Chondrocyte (in vitro differentiated cells): ENCODE measurements at regions not wholly inside any gene's neighbourhood (a gene's known extent, or its start where the extent isn't known, plus 50 kb on each side); places are given as distances from the start of the nearest gene placed in this dataset.
"Not testable (repeated sequence)": the region's sequence is repeated elsewhere in the genome, so short reads cannot be mapped to it uniquely, and the experiment has no call there.

Experiments used
- DNase-seq: peaks from one replicate; pipeline ENCODE4 v3.0.0; 2021; ENCODE audit warnings: mixed read lengths, low spot score
- H3K27ac Mint-ChIP-seq: one replicate; pipeline ENCODE4 v1.8.0; 2021; ENCODE audit warnings: mild to moderate bottlenecking, moderate library complexity, mixed read lengths; ENCODE audit not compliant: unreplicated experiment
- H3K27me3 Mint-ChIP-seq: 2 replicates; pipeline ENCODE4 v1.8.0; 2021; ENCODE audit warnings: low read depth, mixed read lengths
- H3K36me3 Mint-ChIP-seq: 2 replicates; pipeline ENCODE4 v1.8.0; 2021; ENCODE audit warnings: low read depth, mixed read lengths
- H3K4me1 Mint-ChIP-seq: 2 replicates; pipeline ENCODE4 v1.8.0; 2021; ENCODE audit warnings: low read depth, mild to moderate bottlenecking, mixed read lengths
- H3K4me3 Mint-ChIP-seq: one replicate; pipeline ENCODE4 v1.8.0; 2021; ENCODE audit warnings: mild to moderate bottlenecking, moderate library complexity, mixed read lengths; ENCODE audit not compliant: unreplicated experiment
- H3K9me3 Mint-ChIP-seq: 2 replicates; pipeline ENCODE4 v1.8.0; 2021; ENCODE audit warnings: low read depth, mixed read lengths
- TF ChIP-seq, protein P1 (sequence below): fragments of 200-600 bp; sonication (generic); IDR thresholded peaks from 2 replicates; pipeline ENCODE4 v1.5.0; 2021; ENCODE audit warnings: antibody characterized with exemption, mild to moderate bottlenecking, moderate library complexity

GRCh38 chr1:68917456-68917855 is 420.6 kb upstream of the DEPDC1 start:
- no peaks in the 10 kb centered on the region for H3K9me3 Mint-ChIP-seq
- no peaks in the 10 kb centered on the region for H3K27me3 Mint-ChIP-seq
- H3K4me3 Mint-ChIP-seq = no peak overlapping the region
- no peaks in the 10 kb centered on the region for H3K36me3 Mint-ChIP-seq
- H3K4me1 Mint-ChIP-seq = no peaks in the 10 kb centered on the region
- no peak overlapping the region for H3K27ac Mint-ChIP-seq
- no peak for DNase-seq
- TF ChIP-seq, protein P1, sequence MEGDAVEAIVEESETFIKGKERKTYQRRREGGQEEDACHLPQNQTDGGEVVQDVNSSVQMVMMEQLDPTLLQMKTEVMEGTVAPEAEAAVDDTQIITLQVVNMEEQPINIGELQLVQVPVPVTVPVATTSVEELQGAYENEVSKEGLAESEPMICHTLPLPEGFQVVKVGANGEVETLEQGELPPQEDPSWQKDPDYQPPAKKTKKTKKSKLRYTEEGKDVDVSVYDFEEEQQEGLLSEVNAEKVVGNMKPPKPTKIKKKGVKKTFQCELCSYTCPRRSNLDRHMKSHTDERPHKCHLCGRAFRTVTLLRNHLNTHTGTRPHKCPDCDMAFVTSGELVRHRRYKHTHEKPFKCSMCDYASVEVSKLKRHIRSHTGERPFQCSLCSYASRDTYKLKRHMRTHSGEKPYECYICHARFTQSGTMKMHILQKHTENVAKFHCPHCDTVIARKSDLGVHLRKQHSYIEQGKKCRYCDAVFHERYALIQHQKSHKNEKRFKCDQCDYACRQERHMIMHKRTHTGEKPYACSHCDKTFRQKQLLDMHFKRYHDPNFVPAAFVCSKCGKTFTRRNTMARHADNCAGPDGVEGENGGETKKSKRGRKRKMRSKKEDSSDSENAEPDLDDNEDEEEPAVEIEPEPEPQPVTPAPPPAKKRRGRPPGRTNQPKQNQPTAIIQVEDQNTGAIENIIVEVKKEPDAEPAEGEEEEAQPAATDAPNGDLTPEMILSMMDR = no peak

DNA sequence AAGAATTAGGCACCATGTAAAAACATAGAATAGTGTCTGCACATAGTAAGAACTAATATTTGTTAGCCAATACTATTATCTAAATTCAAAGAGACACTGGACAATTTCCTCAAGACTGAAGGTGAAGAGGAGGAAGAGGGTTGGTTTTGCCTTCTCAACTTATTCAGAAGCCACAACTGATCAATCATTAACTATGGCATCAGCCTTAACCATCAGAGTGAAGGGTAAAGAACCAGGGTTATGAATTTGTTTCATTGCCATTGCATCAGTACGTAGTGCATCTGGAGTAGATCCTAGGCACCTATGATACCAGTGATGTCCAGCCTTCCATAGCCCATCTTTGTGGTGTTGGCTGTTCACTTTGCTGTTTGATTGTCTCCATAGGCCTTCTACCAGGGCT is 421.7 kb upstream of the DEPDC1 start:
- DNase-seq = no peak
- no peaks in the 10 kb centered on the region for H3K27me3 Mint-ChIP-seq
- TF ChIP-seq, protein P1 = no peak
- H3K4me1 Mint-ChIP-seq = no peaks in the 10 kb centered on the region
- no peaks in the 10 kb centered on the region for H3K9me3 Mint-ChIP-seq
- no peaks in the 10 kb centered on the region for H3K36me3 Mint-ChIP-seq
- no peak overlapping the region for H3K4me3 Mint-ChIP-seq
- no peak overlapping the region for H3K27ac Mint-ChIP-seq

DNA sequence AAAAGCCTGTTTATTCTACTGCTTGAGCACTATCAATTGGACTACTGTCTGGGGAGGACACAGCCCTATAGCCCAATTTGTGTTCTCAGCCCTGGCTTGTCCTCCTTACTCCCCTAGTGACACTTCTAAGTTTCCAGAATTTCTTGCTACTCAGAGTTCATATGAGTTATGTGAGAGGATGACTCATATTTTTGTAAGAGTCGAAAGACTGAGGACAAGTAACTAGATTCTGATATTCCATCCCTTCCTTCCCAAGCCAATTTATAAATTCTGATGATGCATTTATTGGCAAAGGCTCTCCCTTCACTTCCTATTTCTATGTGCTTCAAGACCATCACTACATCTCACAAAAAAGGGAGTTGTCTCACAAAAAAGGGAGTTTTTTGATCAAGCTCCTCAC is 422.2 kb upstream of the DEPDC1 start:
- Mint-ChIP-seq H3K4me3 (no peak overlapping the region), H3K9me3 (no peaks in the 10 kb centered on the region), H3K27me3 (no peaks in the 10 kb centered on the region), H3K27ac (no peak overlapping the region), H3K4me1 (no peaks in the 10 kb centered on the region), H3K36me3 (no peaks in the 10 kb centered on the region)
- TF ChIP-seq, protein P1 = no peak
- no peak for DNase-seq

GRCh38 chr1:68923475-68924088 is 426.7 kb upstream of the DEPDC1 start:
- H3K27me3 Mint-ChIP-seq, H3K27ac Mint-ChIP-seq, DNase-seq, H3K4me3 Mint-ChIP-seq, H3K4me1 Mint-ChIP-seq, H3K36me3 Mint-ChIP-seq, H3K9me3 Mint-ChIP-seq: not testable (repeated sequence)

- Mint-ChIP-seq H3K36me3 (no peaks in the 10 kb centered on the region), H3K27me3 (peaks cover 3% of the 10 kb centered on the region), H3K4me3 (no peak overlapping the region), H3K9me3 (no peaks in the 10 kb centered on the region), H3K4me1 (no peaks in the 10 kb centered on the region), H3K27ac (no peak overlapping the region)
- DNase-seq = no peak
- TF ChIP-seq, protein P1 = no peak
Observed at GRCh38 chr1:68930101-68930500, 433.2 kb upstream of the DEPDC1 start.

DNA sequence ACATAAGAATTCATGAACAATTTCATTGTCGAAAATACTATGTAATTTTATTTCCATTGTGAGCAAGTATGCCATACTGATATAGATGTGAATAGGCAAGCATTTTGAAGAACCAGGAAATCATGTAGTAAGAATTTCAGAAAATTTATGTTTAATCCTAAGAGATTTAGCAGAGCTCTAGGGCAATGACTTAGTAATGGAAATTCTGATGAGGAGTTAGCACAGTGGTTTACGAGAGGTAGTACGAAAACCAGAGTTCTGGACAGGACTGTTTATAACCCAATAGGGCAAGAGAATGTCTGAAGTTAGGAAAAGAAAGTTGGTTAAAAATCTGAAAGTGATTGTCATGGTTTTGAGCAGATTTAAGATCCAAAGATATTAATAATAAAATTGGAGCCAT is 439.6 kb upstream of the DEPDC1 start:
- Mint-ChIP-seq H3K4me3 (no peak overlapping the region), H3K9me3 (peaks cover 3% of the 10 kb centered on the region), H3K27ac (no peak overlapping the region), H3K36me3 (no peaks in the 10 kb centered on the region), H3K4me1 (no peaks in the 10 kb centered on the region), H3K27me3 (peaks cover 5% of the 10 kb centered on the region)
- no peak for DNase-seq
- TF ChIP-seq, protein P1 = no peak
